MM.1S (cell line): ENCODE measurements at regions not wholly inside any gene's neighbourhood (a gene's known extent, or its start where the extent isn't known, plus 50 kb on each side); places are given as distances from the start of the nearest gene placed in this dataset.
A peak's percentile ranks its signal among the peaks of the same experiment; 100 is the strongest.

ENCODE experiments used
- DNase-seq: peaks from one replicate; pipeline ENCODE4 v3.0.0-alpha.2; 2015
- H2AFZ ChIP-seq: fragments of 300-600 bp; sonication (generic); 2 replicates; pipeline ENCODE4 v1.6.0; 2016; ENCODE audit warnings: antibody characterized with exemption, low read length
- H3F3A ChIP-seq: fragments of 300-600 bp; sonication (generic); 2 replicates; pipeline ENCODE4 v1.6.1; 2016; ENCODE audit warnings: mild to moderate bottlenecking, antibody characterized with exemption, low read length, moderate library complexity, mixed read lengths; ENCODE audit not compliant: insufficient read depth
- H3K27ac ChIP-seq: fragments of 300-600 bp; sonication (generic); 2 replicates; pipeline ENCODE4 v1.5.1; 2016; ENCODE audit warnings: mild to moderate bottlenecking, low read length
- H3K27me3 ChIP-seq: fragments of 300-600 bp; sonication (generic); replicated peaks from 2 replicates; pipeline ENCODE4 v1.6.0; 2016; ENCODE audit warnings: low read length; ENCODE audit not compliant: insufficient read depth
- H3K36me3 ChIP-seq: fragments of 300-600 bp; sonication (generic); replicated peaks from 2 replicates; pipeline ENCODE4 v1.6.1; 2016; ENCODE audit warnings: mild to moderate bottlenecking, low read length, mixed read lengths; ENCODE audit not compliant: insufficient read depth
- H3K4me1 ChIP-seq: fragments of 300-600 bp; sonication (generic); 2 replicates; pipeline ENCODE4 v1.6.1; 2016; ENCODE audit warnings: low read length, mixed read lengths
- H3K4me2 ChIP-seq: fragments of 300-600 bp; sonication (generic); 2 replicates; pipeline ENCODE4 v1.6.0; 2016; ENCODE audit warnings: low read depth, low read length
- H3K4me3 ChIP-seq: fragments of 300-600 bp; sonication (generic); 2 replicates; pipeline ENCODE4 v1.5.1; 2016; ENCODE audit warnings: low read length, mixed read lengths
- H3K79me2 ChIP-seq: fragments of 300-600 bp; sonication (generic); 2 replicates; pipeline ENCODE4 v1.6.1; 2016; ENCODE audit warnings: mixed run types, low read length, mixed read lengths
- H3K9ac ChIP-seq: fragments of 300-600 bp; sonication (generic); 2 replicates; pipeline ENCODE4 v1.6.1; 2016; ENCODE audit warnings: low read length, mixed read lengths
- H3K9me2 ChIP-seq: fragments of 300-600 bp; sonication (generic); replicated peaks from 2 replicates; pipeline ENCODE4 v1.6.1; 2016; ENCODE audit warnings: mild to moderate bottlenecking, low read length, mixed read lengths; ENCODE audit not compliant: insufficient read depth
- H3K9me3 ChIP-seq: fragments of 300-600 bp; sonication (generic); replicated peaks from 2 replicates; pipeline ENCODE4 v1.6.1; 2016; ENCODE audit warnings: mild to moderate bottlenecking, low read length, mixed read lengths; ENCODE audit not compliant: insufficient read depth
- H4K20me1 ChIP-seq: fragments of 300-600 bp; sonication (generic); 2 replicates; pipeline ENCODE4 v1.6.1; 2016; ENCODE audit warnings: mild to moderate bottlenecking, low read length, moderate library complexity, mixed read lengths; ENCODE audit not compliant: insufficient read depth
- EZH2 ChIP-seq: fragments of 300-600 bp; sonication (generic); optimal IDR thresholded peaks from 2 replicates; pipeline ENCODE3; 2017; ENCODE audit warnings: low read depth, mild to moderate bottlenecking, antibody characterized with exemption, low read length, mixed read lengths
- EZH2phosphoT487 ChIP-seq: fragments of 300-600 bp; sonication (generic); IDR thresholded peaks from 2 replicates; pipeline ENCODE4 v1.6.1; 2018; ENCODE audit warnings: antibody characterized with exemption, low read length
- TF ChIP-seq, protein P1 (sequence below): fragments of 300-600 bp; sonication (generic); IDR thresholded peaks from 2 replicates; pipeline ENCODE4 v1.5.1; 2016; ENCODE audit warnings: antibody characterized with exemption, low read length, mixed read lengths

- Histone ChIP-seq H3K27me3 (no peaks in the 10 kb centered on the region), H3K27ac (no peak overlapping the region), H2AFZ (no peak overlapping the region), H3K36me3 (no peaks in the 10 kb centered on the region), H3K9ac (no peak overlapping the region), H3K79me2 (no peaks in the 10 kb centered on the region), H3K4me3 (no peak overlapping the region), H3F3A (no peaks in the 10 kb centered on the region), H3K9me2 (no peaks in the 10 kb centered on the region), H3K4me2 (no peak overlapping the region), H4K20me1 (no peaks in the 10 kb centered on the region), H3K9me3 (no peaks in the 10 kb centered on the region), H3K4me1 (no peaks in the 10 kb centered on the region)
- no peak for TF ChIP-seq EZH2phosphoT487
- no peak for DNase-seq
Observed at GRCh38 chr14:54275997-54276725, 120.6 kb upstream of the CDKN3 start.

- Histone ChIP-seq H3K9ac (no peak overlapping the region), H3K79me2 (no peaks in the 10 kb centered on the region), H4K20me1 (no peaks in the 10 kb centered on the region), H3K9me3 (no peaks in the 10 kb centered on the region), H3K4me1 (no peaks in the 10 kb centered on the region), H3F3A (no peaks in the 10 kb centered on the region), H3K27me3 (no peaks in the 10 kb centered on the region), H3K36me3 (no peaks in the 10 kb centered on the region), H3K4me2 (no peak overlapping the region), H3K4me3 (no peak overlapping the region), H3K9me2 (no peaks in the 10 kb centered on the region), H3K27ac (no peak overlapping the region), H2AFZ (no peak overlapping the region)
- TF ChIP-seq EZH2phosphoT487: no peak
- TF ChIP-seq EZH2: no peak
- TF ChIP-seq, protein P1, sequence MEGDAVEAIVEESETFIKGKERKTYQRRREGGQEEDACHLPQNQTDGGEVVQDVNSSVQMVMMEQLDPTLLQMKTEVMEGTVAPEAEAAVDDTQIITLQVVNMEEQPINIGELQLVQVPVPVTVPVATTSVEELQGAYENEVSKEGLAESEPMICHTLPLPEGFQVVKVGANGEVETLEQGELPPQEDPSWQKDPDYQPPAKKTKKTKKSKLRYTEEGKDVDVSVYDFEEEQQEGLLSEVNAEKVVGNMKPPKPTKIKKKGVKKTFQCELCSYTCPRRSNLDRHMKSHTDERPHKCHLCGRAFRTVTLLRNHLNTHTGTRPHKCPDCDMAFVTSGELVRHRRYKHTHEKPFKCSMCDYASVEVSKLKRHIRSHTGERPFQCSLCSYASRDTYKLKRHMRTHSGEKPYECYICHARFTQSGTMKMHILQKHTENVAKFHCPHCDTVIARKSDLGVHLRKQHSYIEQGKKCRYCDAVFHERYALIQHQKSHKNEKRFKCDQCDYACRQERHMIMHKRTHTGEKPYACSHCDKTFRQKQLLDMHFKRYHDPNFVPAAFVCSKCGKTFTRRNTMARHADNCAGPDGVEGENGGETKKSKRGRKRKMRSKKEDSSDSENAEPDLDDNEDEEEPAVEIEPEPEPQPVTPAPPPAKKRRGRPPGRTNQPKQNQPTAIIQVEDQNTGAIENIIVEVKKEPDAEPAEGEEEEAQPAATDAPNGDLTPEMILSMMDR: no peak
- no peak for DNase-seq
Observed at GRCh38 chr14:54278087-54278486, 118.7 kb upstream of the CDKN3 start.

DNA sequence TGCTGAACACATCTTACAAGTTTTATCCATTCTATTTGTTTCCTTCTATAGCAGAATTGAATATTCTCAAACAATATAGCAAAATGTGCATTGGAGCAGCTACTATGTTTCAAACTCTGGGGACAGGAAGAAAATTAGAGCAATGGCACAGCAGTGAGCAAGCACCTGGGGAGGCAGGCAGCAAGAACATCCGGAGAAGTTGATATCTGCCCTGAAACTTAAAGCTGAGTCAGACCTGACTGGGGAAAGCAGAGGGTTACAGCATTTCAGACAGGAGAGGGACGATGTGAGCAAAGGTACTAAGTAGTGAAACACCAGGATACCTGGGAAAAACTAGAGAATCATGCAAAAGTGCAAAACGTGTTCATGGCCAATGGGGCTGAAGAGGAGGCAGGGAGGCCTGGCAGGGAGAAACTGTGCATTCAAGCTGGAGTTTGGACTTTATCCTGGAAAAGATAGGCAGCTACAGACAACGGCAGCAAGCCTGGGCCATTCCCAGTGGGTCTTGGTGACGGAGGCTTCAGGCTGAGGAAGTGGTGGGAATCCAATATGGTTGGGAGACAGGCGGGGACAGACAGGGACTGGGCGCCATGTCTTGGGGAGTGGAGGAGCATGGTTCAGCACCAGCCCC lies 118.0 kb upstream of the CDKN3 start:
- Histone ChIP-seq H3K4me1 (no peaks in the 10 kb centered on the region), H3K36me3 (no peaks in the 10 kb centered on the region), H3K9me2 (no peaks in the 10 kb centered on the region), H3F3A (no peaks in the 10 kb centered on the region), H3K9me3 (no peaks in the 10 kb centered on the region), H3K4me2 (no peak overlapping the region), H3K9ac (no peak overlapping the region), H3K27me3 (no peaks in the 10 kb centered on the region), H3K79me2 (no peaks in the 10 kb centered on the region), H4K20me1 (no peaks in the 10 kb centered on the region), H2AFZ (no peak overlapping the region), H3K27ac (no peak overlapping the region), H3K4me3 (no peak overlapping the region)
- peak; percentile 10 for DNase-seq
- TF ChIP-seq, protein P1: no peak
- TF ChIP-seq EZH2phosphoT487 (no peak), EZH2 (no peak)

DNA sequence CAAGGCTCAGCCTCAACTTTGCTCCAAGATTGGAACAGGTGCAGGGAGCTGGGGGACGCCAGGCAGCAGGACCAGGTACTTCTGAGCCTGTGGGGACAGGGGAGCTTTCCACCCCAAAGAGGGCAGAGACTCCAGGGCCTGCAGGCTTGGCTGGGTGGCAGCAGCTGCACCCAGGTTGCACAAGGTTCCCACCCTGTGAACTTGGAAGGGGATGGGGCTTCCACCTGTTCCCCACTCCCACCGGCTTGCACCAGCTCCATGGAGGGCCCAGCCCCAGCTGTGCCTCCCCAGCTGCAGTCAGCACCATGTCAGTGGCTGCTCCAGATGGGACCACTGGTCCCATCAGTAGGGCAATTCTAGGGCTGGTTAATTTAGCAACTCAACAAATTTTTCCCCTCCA lies 114.0 kb upstream of the CDKN3 start:
- no peaks in the 10 kb centered on the region for H3K27me3 ChIP-seq
- H3K36me3 ChIP-seq: no peaks in the 10 kb centered on the region
- no peaks in the 10 kb centered on the region for H4K20me1 ChIP-seq
- H3K9me3 ChIP-seq: no peaks in the 10 kb centered on the region
- H3K27ac ChIP-seq: no peak overlapping the region
- H2AFZ ChIP-seq: no peak overlapping the region
- no peaks in the 10 kb centered on the region for H3K79me2 ChIP-seq
- H3K4me1 ChIP-seq: no peaks in the 10 kb centered on the region
- DNase-seq: no peak
- H3K4me2 ChIP-seq: no peak overlapping the region
- no peak overlapping the region for H3K9ac ChIP-seq
- no peaks in the 10 kb centered on the region for H3F3A ChIP-seq
- TF ChIP-seq EZH2phosphoT487 (no peak), EZH2 (no peak)
- TF ChIP-seq, protein P1: no peak
- H3K9me2 ChIP-seq: no peaks in the 10 kb centered on the region
- no peak overlapping the region for H3K4me3 ChIP-seq
